GM19023 (cell line): ENCODE measurements at regions not wholly inside any gene's neighbourhood (a gene's known extent, or its start where the extent isn't known, plus 50 kb on each side); places are given as distances from the start of the nearest gene placed in this dataset.

Source experiments
- ATAC-seq: cut with Tn5 transposase; IDR thresholded peaks from one replicate; pipeline ENCODE4 v1.9.1; 2021; ENCODE audit warnings: mild to moderate bottlenecking, moderate library complexity; ENCODE audit not compliant: unreplicated experiment

DNA sequence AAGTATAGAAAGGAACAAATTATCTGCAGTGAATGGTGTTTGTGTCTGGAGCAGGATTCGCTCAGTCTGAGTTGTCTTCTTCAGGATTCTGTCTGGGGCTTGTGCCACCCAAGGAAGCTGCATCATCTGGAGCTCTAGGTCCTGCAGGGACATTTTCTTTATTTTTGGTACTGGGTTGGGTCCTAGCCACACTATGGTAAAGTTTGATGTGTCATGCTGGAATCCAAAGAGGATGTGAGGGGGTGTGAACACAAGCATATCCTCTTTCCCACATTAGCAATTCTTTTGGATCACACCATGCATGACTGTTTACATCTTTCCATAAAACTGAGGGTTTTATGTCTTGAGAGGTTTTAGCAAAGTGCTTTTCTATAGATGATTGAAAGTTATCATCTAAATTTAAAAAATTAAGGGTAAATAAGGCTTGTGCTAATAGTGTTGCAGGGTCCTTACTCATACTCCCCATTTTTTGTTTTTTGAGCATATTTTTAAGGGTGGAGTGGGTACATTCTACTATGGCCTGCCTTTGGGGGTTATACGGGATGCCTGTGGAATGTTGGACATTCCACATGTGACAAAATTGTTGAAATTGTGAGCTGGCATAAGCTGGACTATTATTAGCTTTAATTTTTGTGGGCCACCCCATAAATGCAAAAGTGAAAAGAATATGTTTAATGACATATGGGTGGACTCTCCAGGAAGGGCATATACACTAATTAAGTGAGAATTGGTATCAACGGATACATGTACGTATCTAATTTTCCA, 152.0 kb upstream of the HMCN1 start:
- ATAC-seq, result no peak

DNA sequence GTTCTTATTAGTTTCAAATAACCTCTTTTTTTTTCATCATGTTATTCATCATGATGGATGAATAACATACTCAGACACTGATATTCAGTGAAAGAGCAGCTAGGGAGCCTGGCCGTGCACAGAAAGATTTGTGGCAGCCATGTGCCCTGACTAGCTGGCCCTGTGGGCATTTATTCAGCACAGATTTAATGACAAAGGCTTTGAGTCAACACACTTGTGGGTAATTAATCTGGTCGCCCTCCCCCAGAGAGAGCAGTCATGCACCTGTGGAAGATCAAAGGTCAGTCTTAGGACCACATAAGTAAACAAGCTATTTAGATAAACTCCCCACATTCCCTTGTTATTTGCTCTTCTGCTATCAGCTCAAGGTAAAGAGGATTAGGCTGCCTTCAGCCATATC, 153.2 kb upstream of the HMCN1 start:
- no peak for ATAC-seq

DNA sequence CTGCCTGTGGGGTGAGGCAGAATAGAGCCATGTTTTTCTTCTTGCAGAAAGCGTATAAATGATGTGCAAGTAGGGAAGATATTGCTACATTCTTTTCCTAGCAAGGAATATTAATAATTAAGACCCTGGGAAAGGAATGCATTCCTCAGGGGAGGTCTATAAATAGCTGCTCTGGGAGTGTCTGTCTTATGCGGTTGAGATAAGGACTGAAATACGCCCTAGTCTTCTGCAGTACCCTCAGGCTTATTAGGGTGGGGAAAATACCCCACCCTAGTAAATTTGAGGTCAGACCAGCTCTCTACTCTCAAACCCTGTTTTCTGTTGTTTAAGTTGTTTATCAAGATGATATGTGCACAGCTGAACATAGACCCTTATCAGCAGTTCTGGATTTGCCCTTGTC, 155.9 kb upstream of the HMCN1 start:
- ATAC-seq, result no peak

DNA sequence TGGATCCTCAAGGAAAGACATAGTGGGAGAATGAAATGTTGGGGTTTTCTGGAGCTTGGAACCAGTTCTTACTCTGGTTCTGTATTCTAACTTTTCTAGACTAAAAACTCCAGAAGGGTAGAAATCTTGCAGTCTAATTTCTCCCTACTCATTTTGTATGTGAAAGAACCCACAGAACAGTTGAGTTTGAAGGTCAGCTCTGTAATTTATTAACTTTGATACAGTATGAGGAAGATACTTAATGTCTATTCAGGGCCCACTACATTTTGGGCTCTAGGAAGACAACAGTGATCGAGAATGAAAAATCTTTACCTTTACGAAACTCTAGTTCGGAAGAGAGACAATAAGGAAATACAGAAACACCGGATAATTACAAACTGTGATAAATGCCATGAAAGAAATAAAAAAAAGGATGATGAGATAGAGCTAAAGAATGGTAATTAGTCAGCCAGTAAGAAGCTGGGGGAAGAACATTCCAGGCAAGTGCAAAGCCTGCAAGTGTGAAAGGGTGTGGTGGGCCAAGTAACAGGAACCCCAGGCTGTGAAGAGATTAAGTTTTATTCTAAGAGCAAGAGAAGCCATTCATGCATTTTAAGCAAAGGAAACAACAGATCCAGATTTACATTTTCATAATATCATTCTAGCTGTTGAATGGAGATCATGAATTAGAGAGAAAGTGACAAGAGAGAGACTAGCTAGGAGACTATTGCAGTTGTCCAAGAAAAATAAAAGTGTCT, 159.9 kb upstream of the HMCN1 start:
- no peak for ATAC-seq

DNA sequence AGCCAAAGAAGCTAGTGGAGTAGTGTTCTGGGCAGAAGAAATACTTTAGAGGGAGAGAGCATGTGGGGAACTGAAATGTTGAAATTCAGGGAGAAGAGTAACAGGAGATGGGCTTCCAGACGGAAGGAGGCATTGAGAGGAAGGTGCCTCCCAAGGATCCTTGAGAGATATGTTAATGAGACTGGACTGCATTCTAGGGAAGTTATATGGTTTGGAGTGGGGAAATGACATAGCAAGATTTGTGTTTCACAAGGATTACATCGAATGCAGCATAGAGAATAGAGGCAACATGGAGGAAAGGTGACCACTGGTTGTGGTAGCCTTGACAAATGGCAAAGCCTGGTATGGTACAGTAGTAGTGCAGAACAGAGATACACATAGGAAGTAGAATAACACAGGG, 160.5 kb upstream of the HMCN1 start:
- ATAC-seq, result no peak

DNA sequence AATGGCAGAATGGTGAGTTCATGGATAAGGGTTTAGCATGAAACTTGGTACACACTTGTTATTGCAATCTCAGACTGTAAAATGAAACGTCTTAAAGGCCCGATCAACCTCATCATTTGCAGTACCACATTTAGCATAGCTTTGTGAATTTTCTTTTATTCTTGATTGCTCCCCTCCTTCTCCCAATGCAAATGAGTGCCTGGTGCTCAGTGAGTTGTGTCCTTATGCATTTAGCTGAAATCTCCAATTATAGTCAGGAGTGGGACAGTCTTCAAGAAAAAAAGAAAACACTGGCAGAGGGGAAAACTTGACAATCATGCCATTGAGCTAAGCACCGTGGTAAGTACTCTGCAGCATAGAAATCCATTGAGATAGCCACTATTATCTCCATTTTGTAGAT, 161.0 kb upstream of the HMCN1 start:
- ATAC-seq, result no peak

DNA sequence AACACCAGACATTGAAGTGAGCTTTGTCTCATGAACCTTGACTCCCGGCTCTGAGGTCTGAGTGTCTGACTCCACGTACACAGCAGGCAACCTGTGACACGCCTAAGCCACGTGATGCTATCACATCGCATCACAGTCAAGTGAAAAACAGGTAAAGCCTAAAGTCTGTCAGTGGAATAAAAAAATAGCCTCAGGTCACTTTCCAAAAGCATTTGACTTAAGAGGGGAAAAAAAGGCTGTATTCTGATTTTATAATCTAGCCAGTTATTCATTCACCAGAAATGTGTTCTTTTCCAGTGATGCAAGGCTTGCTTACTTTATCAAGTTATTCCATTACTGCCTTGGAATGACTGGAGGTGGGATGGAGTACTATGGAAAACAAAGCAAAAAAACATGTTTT, 163.2 kb upstream of the HMCN1 start:
- no peak for ATAC-seq

DNA sequence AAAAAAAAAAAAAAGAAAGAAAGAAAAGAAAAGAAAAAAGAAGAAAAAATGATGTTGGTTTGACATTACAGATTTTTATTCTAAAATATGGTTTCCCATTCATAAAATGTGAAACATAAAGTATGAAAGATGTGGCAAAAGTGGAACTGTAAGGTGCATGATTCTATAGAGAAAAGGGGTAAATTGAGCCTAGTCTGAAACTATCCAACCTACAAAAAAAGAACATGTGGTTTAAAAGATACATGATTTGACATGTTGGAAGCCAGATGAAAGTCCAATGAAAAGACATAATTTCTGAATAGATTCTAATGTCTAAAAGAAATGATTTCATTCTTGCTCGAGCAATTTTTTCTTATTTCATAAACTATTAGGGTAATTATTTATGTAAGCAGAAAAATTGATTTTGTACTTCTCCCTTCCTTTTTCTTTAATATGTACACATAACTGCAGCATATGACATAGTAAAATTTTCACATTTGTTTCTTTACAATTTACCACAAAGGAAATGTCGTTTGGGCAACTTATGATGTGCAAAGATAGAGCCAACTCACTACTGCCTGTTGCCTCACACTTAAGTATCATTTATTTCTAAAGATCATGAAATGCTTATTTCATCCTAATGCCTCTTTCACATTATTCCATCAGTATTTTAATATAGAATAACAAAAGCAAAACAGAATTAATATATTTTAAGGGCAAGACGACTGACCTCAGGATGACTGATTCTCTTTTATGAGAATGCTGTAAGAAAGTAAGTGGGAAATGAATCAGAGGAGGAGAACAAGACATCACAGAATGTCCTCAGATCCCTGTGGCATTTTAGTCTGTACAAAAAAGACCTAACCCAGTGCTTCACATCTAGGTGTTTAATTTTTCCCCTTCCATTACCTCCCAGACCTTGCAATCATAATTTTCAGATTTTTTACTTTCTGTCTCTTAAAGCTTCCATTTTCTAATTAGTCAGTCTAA, 165.8 kb upstream of the HMCN1 start:
- no peak for ATAC-seq

DNA sequence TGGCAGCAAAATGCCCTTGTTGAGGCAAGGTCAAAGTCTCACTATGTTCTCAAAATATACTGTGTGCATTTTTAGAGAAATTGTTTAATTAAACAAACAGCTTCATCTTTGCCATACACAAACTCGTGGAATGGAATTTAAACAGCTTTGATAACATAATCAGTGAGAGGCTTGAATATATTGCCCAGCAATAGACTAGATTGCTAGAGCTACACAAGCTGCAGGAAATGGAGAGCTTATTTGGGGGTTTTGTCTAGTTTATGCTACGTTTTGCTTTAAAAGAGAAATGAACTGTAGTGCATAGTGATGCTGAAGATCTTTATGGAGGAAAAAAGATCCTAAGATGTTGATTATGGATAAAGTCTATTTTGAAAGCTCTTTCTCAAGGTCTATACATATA, 166.8 kb upstream of the HMCN1 start:
- ATAC-seq, result no peak

DNA sequence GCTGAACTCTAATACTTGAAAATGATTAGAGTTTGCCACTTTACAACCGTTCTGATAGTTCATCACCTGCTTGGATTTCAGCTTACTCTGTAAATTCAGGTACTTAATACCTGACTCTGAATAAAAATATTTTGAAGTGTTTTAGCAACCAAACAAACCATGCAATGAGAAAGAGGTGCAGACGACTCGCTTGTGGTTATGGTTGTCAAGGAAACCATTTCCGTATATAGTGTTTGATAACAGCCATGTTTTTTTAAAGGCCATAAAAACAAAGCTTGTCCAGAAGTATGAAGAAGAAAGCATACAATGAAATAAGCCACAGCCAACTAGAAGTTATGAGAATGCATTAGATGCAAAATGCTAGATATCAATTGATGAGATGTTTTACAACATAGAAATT, 167.2 kb upstream of the HMCN1 start:
- ATAC-seq, result no peak

DNA sequence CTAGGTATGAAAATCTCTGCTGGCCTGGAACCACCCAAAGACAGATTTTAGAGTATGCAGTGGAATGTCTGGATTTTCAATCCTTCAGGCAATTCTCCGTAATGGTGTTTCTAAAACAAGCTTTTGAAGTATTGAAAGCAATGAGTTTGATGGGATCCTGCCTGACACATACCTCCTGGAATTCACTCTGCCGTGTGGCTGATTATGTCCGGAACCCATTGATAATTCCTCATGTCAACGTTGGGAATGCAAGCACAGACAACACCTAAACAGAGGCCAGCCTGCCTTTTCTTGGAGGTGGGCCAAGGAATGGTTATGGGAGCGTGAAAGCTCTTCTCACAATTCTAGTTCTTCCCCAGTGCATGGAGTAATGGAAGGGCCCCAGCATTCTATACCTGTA, 168.9 kb upstream of the HMCN1 start:
- no peak for ATAC-seq

DNA sequence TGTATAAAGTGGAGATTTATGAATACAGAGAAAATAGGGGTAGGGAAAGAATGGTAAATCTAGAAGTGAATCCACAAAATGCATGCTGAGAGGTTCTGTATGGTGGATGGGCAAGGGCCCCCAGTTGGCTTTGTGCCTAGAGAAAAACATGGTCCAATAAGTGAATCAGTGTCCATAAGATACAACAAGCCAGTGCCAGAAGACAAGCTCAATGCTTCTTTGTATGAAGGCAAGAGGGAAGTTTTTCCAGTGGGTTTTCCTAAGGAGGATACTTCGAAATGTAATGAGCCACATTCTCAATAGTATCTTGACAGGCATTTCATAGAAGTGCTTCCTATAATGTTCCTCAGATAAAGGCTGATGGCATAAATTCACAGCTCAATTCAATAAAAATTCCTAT, 169.4 kb upstream of the HMCN1 start:
- ATAC-seq, result no peak

DNA sequence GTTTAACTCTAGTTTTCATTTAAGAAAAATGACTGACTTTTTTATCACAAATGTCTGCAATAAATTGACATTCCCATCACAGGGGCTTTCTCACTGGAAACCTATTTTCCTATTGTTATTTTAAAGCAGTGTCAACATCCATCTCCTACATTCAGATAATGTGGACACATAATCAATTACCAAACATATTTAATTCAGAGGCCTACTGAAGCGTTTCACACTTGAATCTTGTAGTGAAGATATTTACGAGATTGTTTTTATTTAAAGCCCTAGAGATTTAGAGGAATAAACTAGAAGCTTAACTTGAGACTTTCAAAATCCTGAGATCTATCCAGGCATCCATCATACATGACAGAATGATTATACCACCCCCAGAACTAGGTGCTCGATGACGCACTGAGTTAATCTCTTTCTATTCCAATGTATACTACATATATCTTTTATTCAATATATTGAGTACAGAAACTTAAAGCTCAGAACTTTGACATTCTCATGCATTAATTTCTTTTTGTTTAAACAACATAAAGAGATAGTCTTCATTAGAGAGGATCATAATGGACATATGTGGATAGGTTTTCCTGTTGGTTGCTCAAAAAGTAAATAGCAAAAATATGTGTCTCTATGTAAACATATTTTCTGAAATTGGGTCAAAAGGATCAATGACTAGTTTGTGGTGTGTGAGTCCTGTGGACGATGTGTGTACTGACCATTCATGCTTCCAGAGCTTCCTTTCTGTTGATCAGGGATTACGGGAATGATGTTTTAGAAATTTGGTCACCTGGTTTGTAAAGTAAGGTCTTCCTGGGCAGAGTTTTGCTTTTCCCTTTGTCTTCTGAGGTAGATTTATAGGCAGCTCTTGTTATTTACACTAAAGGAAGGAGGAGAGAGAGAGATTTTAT, 171.5 kb upstream of the HMCN1 start:
- ATAC-seq, result no peak

DNA sequence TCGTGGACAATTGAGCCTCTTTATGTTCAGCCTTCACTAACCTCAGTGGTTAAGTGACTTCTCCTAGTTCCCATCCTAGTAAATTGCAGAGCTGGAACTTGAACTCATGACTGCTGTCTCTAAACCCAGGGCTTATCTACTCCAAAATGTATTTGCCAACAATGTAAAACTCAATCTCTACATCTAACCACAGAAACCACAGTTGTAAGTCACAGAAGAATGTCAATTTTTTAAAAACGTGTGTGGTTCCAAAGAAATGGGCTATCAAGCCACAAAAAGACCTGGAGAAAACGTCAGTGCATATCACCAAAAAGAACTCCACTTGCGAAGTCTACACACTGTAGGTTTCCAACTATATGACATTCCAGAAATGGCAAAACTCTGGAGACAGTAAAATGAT, 172.6 kb upstream of the HMCN1 start:
- ATAC-seq, result no peak

DNA sequence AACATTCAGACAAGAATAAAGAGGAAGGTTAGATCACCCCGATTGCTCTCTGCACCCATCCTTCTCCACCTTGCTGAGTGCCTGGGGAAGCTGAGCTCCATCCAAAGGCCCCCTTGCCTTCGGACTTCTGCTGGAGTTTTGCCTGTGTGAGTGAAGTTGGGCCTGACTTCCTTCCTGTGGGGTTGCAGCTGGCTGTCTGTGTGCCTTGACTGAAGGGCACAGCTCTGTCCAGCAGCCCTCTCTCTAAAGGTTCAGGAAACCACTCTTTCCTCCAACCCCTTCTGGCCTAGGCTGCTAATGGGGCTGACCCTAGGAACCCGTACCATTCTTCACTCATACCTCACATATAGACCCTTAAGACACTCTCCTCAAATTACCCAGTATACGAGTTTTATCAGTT, 173.4 kb upstream of the HMCN1 start:
- ATAC-seq, result no peak

DNA sequence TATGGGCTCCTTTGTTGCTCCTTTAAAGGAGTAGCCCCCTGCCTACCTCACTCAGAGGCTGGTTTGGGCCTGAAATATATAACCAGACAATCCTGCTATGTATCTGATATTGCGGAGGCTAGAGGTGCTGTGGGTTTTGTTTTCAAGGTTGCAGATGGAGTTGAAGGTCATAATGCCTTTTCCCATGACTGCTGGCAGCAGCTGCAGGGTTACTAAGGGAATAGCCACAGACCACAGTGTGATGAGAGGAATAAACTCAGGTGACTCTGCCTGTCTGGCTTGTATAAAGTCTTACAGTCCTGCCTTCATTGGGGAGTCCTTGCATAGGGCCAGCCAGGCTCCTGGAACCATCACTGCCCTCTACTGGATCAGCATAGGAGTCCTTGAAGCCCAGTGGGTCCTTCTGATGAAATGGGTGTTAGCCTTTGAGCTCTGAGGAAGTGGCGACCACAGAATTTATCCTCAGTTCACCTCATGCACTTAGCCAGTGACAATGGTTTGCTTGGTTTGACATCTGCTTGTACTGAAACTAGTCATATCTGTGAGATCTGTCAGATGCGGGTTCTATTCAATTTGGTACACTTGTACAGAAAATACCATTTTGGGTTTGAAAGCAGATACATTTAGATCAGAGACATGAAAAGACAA, 174.4 kb upstream of the HMCN1 start:
- ATAC-seq, result peak; percentile 98

DNA sequence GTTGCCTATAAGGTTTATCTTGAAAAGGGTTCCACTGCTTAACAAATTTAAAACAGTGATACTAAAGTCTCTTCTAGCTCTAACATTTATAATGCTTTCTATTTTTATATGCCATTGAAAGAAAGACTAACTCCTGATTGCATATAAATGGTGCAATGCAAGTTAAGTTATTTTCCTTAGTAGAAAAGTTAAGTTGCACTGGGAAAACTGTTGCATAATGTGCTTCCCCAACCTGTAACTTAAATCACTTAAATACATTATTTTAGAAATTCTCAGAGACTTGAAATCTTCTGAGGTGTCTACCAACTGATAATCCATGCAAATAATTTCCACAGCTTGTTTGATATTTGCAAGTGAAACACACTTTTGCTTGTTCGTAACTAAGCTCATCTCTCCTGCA, 175.0 kb upstream of the HMCN1 start:
- no peak for ATAC-seq

DNA sequence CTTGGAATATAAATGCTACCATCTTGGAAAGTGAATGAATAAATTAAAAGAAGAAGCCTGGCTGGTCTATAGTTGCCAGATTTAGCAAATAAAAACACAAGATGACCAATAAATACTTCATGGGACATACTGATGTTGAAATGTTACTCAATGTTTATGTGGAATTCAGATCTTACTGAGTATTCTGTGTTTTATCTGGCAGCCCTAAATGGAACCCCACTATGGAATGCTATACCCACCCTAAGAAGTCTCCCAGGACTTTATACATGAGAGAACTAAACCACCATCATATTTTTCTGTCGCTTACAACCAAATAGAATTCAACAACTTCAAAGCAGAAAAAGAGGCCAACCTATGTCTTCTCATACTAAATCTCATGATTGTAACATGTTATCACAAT, 177.6 kb upstream of the HMCN1 start:
- no peak for ATAC-seq

DNA sequence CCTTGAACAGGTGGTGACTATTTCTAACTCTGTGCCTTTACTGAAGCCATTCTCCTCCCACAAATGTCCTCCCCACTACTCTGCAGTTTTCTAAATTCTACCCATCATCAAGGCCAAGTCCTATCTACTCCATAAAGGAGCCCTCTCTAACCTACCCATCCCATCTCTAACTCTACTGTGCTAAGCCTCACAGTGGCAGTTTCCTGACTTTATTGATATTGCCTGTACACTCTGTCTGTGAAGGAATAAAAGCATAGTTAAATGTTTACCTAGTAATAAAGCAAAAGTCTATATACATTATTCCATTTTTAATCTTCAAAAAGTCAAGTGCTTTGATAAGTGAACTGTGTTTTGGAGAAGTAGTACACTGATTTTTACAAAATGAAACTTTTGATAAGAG, 178.4 kb upstream of the HMCN1 start:
- no peak for ATAC-seq

DNA sequence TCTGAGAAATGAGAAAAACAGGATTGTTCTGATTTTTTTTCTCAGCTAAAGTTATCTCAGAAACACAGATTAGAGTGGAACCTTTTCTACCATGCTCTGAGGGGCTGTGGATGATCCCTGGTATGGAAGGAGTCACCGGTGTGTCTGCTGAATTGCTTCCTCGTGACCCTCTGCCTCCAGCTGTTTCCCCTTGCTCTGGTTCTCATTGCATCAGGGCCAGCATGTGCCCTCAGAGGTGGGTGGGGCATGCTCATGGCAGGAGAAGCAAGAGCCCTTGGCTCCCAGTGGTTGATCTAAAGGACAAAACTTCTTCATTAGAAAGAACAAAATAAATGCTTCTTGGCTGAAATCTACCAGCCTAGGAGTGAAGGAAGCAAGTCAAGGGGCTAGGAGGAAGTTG, 183.2 kb upstream of the HMCN1 start:
- no peak for ATAC-seq
